ENCODE measurements at regions not wholly inside any gene's neighbourhood (a gene's known extent, or its start where the extent isn't known, plus 50 kb on each side); places are given as distances from the start of the nearest gene placed in this dataset.
A peak's percentile ranks its signal among the peaks of the same experiment; 100 is the strongest.
"Not testable (repeated sequence)": the region's sequence is repeated elsewhere in the genome, so short reads cannot be mapped to it uniquely, and the experiment has no call there.

DNA sequence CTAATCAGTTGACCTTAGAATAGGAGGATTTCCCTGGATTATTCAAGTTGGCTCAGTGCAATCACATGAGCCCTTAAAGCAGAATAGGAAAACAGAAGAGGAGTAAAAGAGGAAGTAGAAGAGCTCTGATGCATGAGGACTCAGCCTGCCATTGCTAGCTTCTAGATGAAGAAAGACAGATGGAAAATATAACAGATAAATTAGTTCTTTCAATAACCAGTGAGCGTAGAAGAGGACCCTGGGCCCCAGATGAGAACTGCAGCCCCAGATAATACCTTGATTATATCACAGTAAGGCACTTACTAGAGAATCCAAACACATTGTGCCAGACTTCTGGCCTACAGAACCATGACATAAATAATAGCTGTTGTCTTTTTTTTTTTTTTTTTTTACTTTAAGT, 314.0 kb downstream of the RAD51AP2 start:
- not testable (repeated sequence) for DNase-seq (ENCODE audit: low read depth in 4 of 4, low spot score in 3 of 4)

DNA sequence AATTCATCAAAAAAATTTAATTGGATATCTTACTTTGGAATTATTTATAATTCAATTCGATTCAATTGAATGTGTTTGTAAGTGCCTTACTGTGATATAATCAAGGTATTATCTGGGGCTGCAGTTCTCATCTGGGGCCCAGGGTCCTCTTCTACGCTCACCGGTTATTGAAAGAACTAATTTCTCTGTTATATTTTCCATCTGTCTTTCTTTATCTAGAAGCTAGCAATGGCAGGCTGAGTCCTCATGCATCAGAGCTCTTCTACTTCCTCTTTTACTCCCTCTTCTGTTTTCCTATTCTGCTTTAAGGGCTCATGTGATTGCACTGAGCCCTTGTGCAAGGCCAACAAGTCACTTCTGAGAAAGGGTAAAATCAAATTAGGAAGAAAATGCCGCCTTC, 315.6 kb downstream of the RAD51AP2 start:
- DNase-seq (ENCODE audit: low read depth in 4 of 4, low spot score in 3 of 4) = not testable (repeated sequence)

- no peak for DNase-seq (ENCODE audit: low read depth in 4 of 4, low spot score in 3 of 4)
Observed at GRCh38 chr2:17199741-17200140, 318.5 kb downstream of the RAD51AP2 start.

DNA sequence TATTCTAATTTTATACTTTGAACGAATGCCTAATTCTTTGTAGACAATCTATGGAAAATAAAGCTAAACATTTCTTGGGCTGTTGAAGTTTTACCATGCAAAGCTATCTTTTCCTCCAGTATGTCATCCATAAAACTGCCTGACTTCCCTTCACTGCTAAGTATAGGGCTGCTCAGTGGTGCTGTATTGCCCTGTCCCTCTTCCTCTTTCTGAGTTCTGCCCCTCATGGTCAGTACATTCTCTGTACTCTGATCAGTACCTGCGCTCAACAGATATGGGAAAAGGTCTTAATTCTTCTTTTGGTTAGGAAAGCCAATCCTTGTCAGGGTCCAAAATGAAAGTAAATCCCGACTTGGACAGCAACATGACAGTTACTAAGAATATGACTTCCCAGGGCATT, 321.9 kb downstream of the RAD51AP2 start:
- DNase-seq (ENCODE audit: low read depth in 4 of 4, low spot score in 3 of 4) = no peak

DNA sequence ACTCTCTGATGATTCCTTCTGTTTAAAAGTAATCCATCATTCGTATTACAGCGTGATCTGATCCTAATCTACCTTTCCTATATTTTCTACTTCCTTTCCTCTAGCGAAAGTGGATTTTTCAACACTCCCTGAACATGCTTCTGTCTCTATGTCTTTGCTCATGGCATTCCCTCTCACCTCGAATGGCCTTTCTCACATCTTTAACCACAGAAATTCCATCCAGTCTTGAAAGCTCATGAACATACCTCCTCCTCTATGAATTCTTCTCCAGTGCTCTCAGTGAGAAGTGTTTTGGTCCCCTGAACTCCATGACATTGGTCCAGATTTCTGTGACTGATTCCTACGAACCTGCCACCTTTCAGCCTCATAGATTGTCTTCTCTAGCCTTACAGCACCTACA, 323.2 kb downstream of the RAD51AP2 start:
- no peak for DNase-seq (ENCODE audit: low read depth in 4 of 4, low spot score in 3 of 4)

GRCh38 chr2:17194083-17194482, 324.2 kb downstream of the RAD51AP2 start:
- no peak for DNase-seq (ENCODE audit: low read depth in 4 of 4, low spot score in 3 of 4)

DNA sequence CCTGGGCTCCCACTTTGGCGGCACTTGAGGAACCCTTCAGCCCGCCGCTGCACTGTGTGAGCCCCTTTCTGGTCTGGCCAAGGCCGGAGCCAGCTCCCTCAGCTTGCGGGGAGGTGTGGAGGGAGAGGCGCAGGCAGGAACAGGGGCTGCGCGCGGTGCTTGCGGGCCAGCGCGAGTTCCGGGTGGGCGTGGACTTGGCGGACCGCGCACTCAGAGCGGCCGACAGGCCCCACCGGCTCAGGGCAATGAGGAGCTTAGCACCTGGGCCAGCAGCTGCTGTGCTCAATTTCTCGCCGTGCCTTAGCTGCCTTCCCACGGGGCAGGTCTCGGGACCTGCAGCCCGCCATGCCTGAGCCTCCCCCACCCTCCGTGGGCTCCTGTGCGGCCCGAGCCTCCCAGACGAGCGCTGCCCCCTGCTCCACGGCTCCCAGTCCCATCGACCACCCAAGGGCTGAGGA, 324.8 kb downstream of the RAD51AP2 start:
- not testable (repeated sequence) for DNase-seq (ENCODE audit: low read depth in 4 of 4, low spot score in 3 of 4)

GRCh38 chr2:17191223-17191622, 327.0 kb downstream of the RAD51AP2 start:
- DNase-seq (ENCODE audit: low read depth in 4 of 4, low spot score in 3 of 4) = no peak

GRCh38 chr2:17190527-17190926, 327.7 kb downstream of the RAD51AP2 start:
- no peak for DNase-seq (ENCODE audit: low read depth in 4 of 4, low spot score in 3 of 4)

DNA sequence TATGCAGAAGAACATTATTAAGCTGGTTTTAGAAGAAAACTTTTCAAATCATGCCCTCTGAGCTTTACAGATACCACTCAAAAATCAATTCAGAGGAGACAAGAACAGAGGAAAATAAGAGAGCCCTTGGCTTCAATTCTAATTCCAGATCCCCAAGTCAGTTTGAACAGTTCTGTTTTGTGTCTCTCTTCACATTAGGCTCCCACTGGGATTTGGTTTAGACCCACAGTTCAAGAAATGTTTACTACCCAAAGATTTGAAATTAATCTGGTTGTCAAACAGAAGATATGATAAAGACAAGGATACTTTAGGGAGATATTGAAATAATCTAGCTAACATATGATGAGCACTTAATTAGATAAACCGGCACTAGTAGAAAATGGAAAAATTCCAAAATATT, 329.5 kb downstream of the RAD51AP2 start:
- DNase-seq (ENCODE audit: low read depth in 4 of 4, low spot score in 3 of 4) = no peak

DNA sequence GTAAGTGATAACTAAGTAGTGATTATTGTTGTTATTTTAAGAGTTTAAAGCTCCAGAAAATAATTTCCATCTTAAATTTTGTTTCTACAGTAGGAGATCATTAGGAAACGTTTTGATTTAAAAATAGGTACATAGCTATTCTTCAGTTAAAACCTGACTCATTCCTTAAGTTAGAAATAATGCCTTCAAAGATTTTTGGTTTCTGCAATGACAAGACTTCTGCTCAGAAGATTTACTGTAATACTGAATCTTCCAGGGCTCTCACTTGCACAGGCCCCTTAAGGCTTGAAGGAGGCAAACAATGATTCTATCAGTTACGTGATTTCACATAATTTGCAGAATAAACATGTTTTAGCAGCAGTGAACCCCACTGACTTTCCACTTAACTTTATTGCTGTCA, 333.7 kb downstream of the RAD51AP2 start:
- no peak for DNase-seq (ENCODE audit: low read depth in 4 of 4, low spot score in 3 of 4)

DNA sequence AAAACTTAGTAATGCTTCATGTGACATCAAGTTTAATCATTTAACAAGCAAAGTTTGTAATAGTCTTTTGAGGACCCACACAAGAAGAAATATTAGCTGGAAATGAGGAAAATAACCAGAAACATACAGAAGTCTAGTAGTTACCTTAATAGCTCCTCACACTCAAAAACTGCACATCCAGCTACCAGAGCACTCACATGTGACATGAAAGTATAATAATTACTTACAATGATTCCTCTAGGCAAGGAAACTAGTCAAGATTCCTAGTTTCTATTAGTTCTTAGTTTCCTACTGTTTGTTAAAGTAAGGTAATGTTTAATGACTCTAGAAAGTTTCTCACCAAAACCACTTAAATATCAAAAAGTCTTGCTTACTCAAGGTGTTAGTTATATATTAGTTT, 335.8 kb downstream of the RAD51AP2 start:
- DNase-seq (ENCODE audit: low read depth in 4 of 4, low spot score in 3 of 4) = no peak

DNA sequence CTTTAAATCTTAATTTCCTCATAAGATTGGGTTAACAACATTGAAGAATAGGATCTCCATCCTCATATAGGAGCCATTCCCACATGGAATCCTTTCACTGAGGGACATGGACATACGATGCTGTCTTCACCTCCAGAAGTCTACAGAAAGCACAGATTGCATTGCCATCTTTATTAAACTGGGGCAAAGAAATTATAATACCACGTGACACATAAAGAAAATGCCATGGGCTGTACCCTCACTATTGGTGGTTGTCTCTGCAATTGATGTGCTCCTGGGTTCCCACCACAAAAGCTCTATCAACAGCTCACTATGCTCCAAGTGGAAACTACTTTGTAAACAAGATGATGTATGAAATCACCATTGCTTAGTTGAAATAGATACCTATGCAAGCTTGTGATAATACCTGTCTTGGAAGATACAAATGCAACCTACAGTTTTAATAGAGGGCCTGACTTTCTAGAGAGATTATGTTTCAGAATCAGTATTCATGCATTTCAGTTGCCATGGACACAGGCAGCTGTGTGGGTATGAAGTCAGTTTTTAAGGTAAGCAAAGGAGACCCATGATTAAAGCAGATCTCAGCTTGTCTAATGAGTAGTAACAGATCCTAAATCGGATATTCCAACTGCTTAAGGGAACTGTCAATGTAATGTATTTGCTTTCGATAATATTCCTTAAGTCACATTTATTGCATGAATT, 337.0 kb downstream of the RAD51AP2 start:
- DNase-seq (ENCODE audit: low read depth in 4 of 4, low spot score in 3 of 4) = peak in 1 of 4 donors; percentile 14

DNA sequence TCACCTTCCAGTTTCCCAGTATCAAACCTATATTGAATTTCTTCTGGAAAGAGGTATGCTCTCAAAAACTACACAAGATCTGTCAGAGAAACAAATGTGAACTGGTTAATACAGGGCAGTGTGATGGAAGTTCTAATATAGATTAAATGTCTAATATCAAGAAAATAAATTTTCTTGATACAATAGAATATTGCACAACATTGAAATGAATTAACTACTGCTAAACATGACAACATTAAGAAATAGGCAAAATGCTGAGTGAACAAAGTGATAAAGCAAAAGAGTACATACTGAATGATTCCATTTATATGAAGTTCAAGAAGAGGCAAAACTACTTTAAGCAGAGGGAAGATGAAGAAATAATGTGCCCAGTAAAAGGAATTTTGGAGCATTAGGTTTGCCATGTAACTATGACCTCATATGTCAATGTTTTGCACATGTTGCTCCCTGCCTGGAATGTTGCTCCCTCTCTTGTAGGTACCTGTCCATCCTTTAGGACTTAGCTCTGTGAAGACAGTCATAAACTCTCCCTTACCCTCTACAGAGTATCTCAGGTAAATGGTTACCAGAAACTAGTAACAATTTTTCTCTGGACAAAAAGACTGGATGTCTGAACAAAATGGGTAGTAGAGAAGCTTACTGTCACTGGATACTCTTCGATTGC, 339.0 kb downstream of the RAD51AP2 start:
- no peak for DNase-seq (ENCODE audit: low read depth in 4 of 4, low spot score in 3 of 4)

DNA sequence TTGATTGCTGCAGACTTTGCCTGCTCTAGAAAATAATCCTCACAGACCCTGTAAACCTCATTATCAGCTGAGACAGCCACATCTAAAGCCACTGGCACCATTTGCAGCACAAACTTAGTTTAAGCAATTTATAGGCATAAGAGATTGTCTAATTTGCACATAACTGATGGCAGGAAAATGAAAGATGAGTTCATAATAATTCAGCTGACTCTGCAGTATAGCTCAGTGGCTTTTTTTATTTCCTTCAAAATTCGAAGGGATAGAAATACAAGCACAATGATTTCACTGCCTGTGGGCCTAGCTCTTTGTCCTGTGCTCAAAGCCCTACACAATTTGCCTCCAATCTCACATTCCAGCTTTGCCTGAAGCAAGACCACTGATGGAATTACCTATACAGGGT, 341.2 kb downstream of the RAD51AP2 start:
- DNase-seq (ENCODE audit: low read depth in 4 of 4, low spot score in 3 of 4) = no peak

GRCh38 chr2:17171446-17172049, 346.7 kb downstream of the RAD51AP2 start:
- DNase-seq (ENCODE audit: low read depth in 4 of 4, low spot score in 3 of 4) = peak in 3 of 4 donors; percentile 12 to 25 (median 18)

GRCh38 chr2:17166506-17166905, 351.7 kb downstream of the RAD51AP2 start:
- peak in 1 of 4 donors; percentile 10 for DNase-seq (ENCODE audit: low read depth in 4 of 4, low spot score in 3 of 4)

GRCh38 chr2:17164550-17164949, 353.7 kb downstream of the RAD51AP2 start:
- no peak for DNase-seq (ENCODE audit: low read depth in 4 of 4, low spot score in 3 of 4)

GRCh38 chr2:17163638-17164037, 354.6 kb downstream of the RAD51AP2 start:
- DNase-seq (ENCODE audit: low read depth in 4 of 4, low spot score in 3 of 4) = no peak

- DNase-seq (ENCODE audit: low read depth in 4 of 4, low spot score in 3 of 4) = no peak
Observed at GRCh38 chr2:17162713-17163112, 355.5 kb downstream of the RAD51AP2 start.

GRCh38 chr2:17160594-17160993, 357.6 kb downstream of the RAD51AP2 start:
- DNase-seq (ENCODE audit: low read depth in 4 of 4, low spot score in 3 of 4) = no peak

- DNase-seq (ENCODE audit: low read depth in 4 of 4, low spot score in 3 of 4) = no peak
Observed at GRCh38 chr2:17156086-17156485, 362.2 kb downstream of the RAD51AP2 start.
